ENCODE measurements at regions not wholly inside any gene's neighbourhood (a gene's known extent, or its start where the extent isn't known, plus 50 kb on each side); places are given as distances from the start of the nearest gene placed in this dataset.

DNA sequence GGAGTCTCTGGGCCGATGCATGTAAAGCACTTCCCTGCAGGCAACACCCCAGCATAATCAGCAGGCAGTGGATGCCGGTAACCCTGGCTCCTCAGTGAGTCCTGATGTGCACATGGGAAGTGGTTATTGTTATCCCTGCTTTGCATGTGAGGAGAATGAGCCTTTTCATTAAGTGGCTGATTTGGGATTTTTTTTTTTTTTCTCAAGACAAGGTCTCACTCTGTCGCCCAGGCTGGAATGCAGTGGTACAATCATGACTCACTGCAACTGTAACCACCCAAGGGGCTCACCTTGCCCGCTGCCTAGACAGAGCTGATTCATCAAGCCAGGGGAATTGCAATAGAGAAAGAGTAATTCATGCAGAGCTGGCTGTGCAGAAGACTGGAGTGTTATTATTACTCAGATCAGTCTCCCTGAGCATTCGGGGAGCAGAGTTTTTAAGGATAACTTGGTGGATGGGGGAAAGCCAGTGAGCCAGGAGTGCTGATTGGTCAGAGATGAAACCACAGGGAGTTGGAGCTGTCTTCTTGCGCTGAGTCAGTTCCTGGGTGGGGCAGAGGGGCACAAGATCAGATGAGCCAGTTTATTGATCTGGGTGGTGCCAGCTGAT is 95.4 kb downstream of the SOCS6 start:
- TF ChIP-seq, protein P1, sequence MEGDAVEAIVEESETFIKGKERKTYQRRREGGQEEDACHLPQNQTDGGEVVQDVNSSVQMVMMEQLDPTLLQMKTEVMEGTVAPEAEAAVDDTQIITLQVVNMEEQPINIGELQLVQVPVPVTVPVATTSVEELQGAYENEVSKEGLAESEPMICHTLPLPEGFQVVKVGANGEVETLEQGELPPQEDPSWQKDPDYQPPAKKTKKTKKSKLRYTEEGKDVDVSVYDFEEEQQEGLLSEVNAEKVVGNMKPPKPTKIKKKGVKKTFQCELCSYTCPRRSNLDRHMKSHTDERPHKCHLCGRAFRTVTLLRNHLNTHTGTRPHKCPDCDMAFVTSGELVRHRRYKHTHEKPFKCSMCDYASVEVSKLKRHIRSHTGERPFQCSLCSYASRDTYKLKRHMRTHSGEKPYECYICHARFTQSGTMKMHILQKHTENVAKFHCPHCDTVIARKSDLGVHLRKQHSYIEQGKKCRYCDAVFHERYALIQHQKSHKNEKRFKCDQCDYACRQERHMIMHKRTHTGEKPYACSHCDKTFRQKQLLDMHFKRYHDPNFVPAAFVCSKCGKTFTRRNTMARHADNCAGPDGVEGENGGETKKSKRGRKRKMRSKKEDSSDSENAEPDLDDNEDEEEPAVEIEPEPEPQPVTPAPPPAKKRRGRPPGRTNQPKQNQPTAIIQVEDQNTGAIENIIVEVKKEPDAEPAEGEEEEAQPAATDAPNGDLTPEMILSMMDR (IDR thresholded peaks at IDR 0.05; ENCODE audit: borderline replicate concordance, extremely low read depth, low read length, poor library complexity, severe bottlenecking) = no peak
- TF ChIP-seq EZH2 (IDR thresholded peaks at IDR 0.05; ENCODE audit: borderline replicate concordance, low read depth, low read length, severe bottlenecking) = no peak
